Kidney epithelial cell (primary cell): ENCODE measurements at regions not wholly inside any gene's neighbourhood (a gene's known extent, or its start where the extent isn't known, plus 50 kb on each side); places are given as distances from the start of the nearest gene placed in this dataset.

Experiments
- DNase-seq: peaks from one replicate; pipeline ENCODE4 v3.0.0-alpha.2; 2010; ENCODE audit warnings: low read depth
- H3K27me3 ChIP-seq: 2 replicates; pipeline ENCODE4 v1.6.0; 2011; ENCODE audit warnings: low read length; ENCODE audit not compliant: control insufficient read depth, insufficient read depth
- H3K36me3 ChIP-seq: 2 replicates; pipeline ENCODE4 v1.5.1; 2011; ENCODE audit warnings: low read length; ENCODE audit not compliant: control insufficient read depth, insufficient read depth
- H3K4me3 ChIP-seq: 2 replicates; pipeline ENCODE4 v1.5.1; 2011; ENCODE audit warnings: low read depth, mild to moderate bottlenecking, control low read depth, low read length
- TF ChIP-seq, protein P1 (sequence below): IDR thresholded peaks from 2 replicates; pipeline ENCODE4 v1.5.1; 2011; ENCODE audit warnings: mild to moderate bottlenecking, moderate library complexity, low read length, control low read depth, inconsistent platforms; ENCODE audit not compliant: insufficient read depth, poor library complexity, severe bottlenecking

DNA sequence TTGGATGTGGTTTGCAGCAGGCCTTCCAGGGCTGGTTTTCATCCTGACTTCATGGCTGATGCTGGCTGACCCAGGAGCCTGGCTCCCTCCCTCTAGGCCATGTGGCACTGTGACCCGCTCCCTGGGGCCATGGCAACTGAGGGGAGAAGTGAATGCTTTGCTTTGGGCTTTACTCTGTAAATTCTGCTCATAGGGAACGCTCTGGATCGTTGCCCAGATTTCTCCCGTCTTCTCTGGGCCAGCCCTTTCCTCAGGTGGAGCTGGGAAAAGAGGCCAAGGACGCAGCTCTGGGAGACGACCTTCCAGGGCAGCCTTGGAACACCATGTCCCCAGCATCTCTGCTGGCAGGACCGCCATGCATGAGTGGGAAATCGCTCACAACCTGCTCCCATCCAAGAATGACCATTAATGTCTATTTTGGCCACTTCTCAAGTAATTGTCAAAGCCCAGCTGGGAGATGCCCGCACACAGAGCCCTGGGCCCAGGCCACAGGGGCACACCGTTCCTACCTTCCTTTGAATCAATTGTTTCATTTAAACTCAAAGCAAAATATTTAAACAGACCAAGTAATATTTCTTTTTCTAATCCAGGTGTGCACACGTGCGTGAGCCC lies 321.8 kb downstream of the TEX29 start:
- TF ChIP-seq, protein P1, sequence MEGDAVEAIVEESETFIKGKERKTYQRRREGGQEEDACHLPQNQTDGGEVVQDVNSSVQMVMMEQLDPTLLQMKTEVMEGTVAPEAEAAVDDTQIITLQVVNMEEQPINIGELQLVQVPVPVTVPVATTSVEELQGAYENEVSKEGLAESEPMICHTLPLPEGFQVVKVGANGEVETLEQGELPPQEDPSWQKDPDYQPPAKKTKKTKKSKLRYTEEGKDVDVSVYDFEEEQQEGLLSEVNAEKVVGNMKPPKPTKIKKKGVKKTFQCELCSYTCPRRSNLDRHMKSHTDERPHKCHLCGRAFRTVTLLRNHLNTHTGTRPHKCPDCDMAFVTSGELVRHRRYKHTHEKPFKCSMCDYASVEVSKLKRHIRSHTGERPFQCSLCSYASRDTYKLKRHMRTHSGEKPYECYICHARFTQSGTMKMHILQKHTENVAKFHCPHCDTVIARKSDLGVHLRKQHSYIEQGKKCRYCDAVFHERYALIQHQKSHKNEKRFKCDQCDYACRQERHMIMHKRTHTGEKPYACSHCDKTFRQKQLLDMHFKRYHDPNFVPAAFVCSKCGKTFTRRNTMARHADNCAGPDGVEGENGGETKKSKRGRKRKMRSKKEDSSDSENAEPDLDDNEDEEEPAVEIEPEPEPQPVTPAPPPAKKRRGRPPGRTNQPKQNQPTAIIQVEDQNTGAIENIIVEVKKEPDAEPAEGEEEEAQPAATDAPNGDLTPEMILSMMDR, result no peak
- H3K27me3 ChIP-seq, result no peaks in the 10 kb centered on the region
- no peaks in the 10 kb centered on the region for H3K36me3 ChIP-seq
- H3K4me3 ChIP-seq, result no peak overlapping the region
- DNase-seq, result no peak

DNA sequence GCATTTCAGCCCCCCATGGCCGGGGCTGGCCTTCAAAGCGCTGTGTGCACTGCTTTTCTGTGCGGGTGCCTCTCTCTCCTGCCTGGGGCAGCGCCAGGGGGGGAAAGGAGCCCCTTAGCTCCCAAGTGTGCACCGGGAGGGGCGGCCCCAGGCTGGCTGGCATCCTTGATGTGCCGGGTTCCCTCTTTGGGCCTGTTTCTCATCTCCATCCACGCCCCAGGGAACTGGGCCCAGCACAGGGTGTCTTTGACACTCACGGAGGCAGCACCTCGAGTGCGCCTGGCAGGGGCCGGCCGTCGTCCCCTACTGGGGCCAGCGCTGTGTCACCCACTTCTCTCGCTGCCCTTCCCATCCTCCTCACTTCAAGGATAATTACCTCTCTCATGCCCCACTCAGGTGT lies 324.3 kb downstream of the TEX29 start:
- Histone ChIP-seq H3K4me3 (no peak overlapping the region), H3K36me3 (no peaks in the 10 kb centered on the region), H3K27me3 (no peaks in the 10 kb centered on the region)
- no peak for DNase-seq
- TF ChIP-seq, protein P1, result no peak

DNA sequence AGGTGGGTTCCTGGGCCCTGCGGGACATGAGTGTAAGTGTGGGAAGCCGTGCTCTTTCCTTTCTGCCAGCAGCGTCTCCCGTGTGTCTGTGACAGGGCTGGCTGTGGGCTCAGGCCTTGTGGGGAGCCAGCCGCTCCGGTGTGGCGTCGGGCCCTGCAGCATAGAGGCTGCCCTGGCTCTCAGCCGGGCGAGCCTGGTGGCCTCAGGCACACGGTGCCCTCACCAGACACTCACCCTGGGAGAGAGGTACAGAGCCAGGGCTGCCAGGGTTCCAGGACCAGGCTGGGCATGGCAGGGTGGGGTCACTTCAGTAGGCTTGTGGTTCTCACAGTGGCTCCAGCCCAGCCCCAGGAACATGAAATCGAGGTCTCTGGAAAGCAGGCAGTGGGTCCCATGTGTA lies 324.8 kb downstream of the TEX29 start:
- TF ChIP-seq, protein P1, result no peak
- Histone ChIP-seq H3K27me3 (no peaks in the 10 kb centered on the region), H3K4me3 (no peak overlapping the region), H3K36me3 (no peaks in the 10 kb centered on the region)
- DNase-seq, result no peak

DNA sequence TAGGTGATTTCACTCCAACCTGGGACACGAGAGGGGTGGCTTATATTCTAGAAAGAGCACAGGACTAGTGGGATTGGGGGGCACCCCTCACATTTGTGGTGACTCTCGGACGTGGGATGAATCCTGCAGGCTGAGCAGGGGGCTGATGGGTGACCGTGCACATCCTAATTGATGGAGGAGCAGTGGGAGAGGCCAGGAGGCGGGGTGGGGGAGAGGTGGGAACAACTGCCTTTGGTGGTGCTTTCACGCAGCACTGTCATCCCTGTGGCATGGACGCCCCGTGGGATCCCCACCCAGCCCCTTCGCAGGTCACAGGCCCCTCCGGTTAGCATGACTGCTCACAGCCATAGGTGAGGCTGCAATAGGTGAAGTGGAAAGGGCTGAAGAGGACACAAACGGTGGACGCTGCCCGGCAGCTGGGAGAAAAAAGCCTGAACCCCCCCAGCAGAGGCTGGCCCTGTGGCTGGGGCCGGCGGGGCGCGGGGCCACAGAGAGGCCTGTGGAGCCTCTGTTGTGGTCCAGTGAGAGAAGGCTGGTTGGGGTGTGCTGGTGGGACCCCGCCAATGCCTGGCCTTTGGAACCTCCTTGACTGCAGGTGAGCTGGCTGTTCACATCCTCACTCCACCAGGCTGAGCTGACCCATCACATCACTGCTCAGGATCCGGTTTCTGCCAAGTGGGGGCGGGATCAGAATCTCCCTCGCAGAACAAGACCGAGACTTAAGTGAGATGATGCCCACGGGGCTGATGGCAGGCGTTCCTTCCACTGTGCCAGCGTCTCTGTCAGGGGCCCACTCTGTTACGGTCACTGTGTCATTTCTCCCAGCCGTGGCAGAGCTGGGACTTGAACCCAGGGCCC lies 325.4 kb downstream of the TEX29 start:
- DNase-seq, result no peak
- no peak overlapping the region for H3K4me3 ChIP-seq
- TF ChIP-seq, protein P1, result no peak
- no peaks in the 10 kb centered on the region for H3K36me3 ChIP-seq
- no peaks in the 10 kb centered on the region for H3K27me3 ChIP-seq

DNA sequence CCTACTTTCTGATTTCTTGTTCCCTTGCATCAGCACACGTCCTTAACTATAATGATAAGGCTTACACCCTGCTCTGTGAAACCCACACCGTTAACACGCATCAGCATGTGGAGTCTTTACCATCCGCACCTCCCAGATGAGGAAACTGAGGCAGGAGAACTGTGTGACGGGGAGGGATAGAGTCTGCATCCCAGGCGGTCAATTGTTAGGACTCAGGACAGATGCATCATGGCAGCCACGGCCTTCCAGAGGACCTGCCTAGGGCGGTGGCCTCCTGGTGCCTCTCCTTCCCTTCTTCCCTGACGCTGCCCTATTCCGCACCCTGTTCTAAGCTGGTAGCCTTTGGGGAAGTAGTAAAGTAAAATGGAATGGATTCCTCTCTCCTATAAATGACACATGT lies 326.0 kb downstream of the TEX29 start:
- Histone ChIP-seq H3K27me3 (no peaks in the 10 kb centered on the region), H3K36me3 (no peaks in the 10 kb centered on the region), H3K4me3 (no peak overlapping the region)
- DNase-seq, result no peak
- TF ChIP-seq, protein P1, result no peak

DNA sequence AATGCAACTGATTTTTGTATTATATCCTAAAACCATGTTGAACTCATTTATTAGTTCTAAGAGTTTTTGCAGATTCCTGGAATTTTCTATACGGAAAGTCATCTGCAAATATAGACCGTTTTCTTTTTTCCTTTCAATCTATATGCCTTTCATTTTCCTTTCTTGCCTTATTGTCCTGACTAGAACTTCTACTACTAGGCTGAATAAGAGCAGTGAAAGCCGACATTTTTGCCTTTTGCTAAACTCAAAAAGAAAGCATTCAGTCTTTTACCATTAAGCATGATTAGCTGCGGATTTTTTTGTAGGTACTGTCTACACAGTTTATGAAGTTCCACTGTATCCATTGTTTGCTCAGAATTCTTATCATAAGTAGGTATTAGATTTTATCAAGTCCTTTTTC lies 328.4 kb downstream of the TEX29 start:
- no peaks in the 10 kb centered on the region for H3K27me3 ChIP-seq
- H3K4me3 ChIP-seq, result no peak overlapping the region
- TF ChIP-seq, protein P1, result no peak
- H3K36me3 ChIP-seq, result no peaks in the 10 kb centered on the region
- DNase-seq, result no peak
